Panc1 (cell line): ENCODE measurements at regions not wholly inside any gene's neighbourhood (a gene's known extent, or its start where the extent isn't known, plus 50 kb on each side); places are given as distances from the start of the nearest gene placed in this dataset.
"Not testable (repeated sequence)": the region's sequence is repeated elsewhere in the genome, so short reads cannot be mapped to it uniquely, and the experiment has no call there.

Experiments
- ATAC-seq: fragments of 200-7000 bp; cut with Tn5 transposase; 2 replicates; pipeline ENCODE4 v1.9.1; 2020; ENCODE audit warnings: mild to moderate bottlenecking, moderate library complexity
- BruUV-seq: library from RNA; stranded (reverse); fragments of 400-500 nt; replicated peaks from 2 replicates; lab custom pipeline; 2021; lab: Mats Ljungman, UMichigan
- CTCF ChIA-PET: fragments of 300-600 bp; sonication (Branson Sonifier 250); formaldehyde crosslinking; loops from one replicate; lab custom pipeline; 2022; ENCODE audit warnings: antibody characterized with exemption; lab: Charles Lee
- POLR2A ChIA-PET: fragments of 300-600 bp; sonication (Branson Sonifier 250); formaldehyde crosslinking; loops from one replicate; lab custom pipeline; 2022; ENCODE audit warnings: antibody characterized with exemption; lab: Charles Lee
- DNase-seq: peaks from one replicate; pipeline ENCODE4 v3.0.0-alpha.2; 2010; ENCODE audit warnings: low read depth, low spot score
- H3K27ac ChIP-seq: 2 replicates; pipeline ENCODE4 v1.5.1; 2011; ENCODE audit warnings: mild to moderate bottlenecking, low read length, inconsistent platforms
- H3K27me3 ChIP-seq: fragments of 200-500 bp; sonication (Bioruptor generic); 2 replicates; pipeline ENCODE4 v1.6.0; 2014; ENCODE audit warnings: low read length, inconsistent platforms; ENCODE audit not compliant: control insufficient read depth, insufficient read depth
- H3K36me3 ChIP-seq: fragments of 200-500 bp; sonication (Bioruptor generic); 2 replicates; pipeline ENCODE4 v1.5.1; 2014; ENCODE audit warnings: inconsistent platforms, mild to moderate bottlenecking, low read length, moderate library complexity; ENCODE audit not compliant: control insufficient read depth, insufficient read depth
- H3K4me1 ChIP-seq: 2 replicates; pipeline ENCODE4 v1.5.1; 2011; ENCODE audit warnings: inconsistent platforms, mild to moderate bottlenecking, low read length, moderate library complexity; ENCODE audit not compliant: control insufficient read depth, insufficient read depth
- H3K4me3 ChIP-seq, 2 experiments: 2 replicates each; pipeline ENCODE4 v1.5.1; 2011 to 2012; ENCODE audit warnings: low read depth in 2 of 2, low read length in 2 of 2, mild to moderate bottlenecking in 2 of 2, inconsistent platforms in 1 of 2, moderate library complexity in 1 of 2
- H3K9me3 ChIP-seq: fragments of 200-500 bp; sonication (Bioruptor generic); 2 replicates; pipeline ENCODE4 v1.5.1; 2014; ENCODE audit warnings: low read depth, mild to moderate bottlenecking, inconsistent platforms, low read length, moderate library complexity; ENCODE audit not compliant: control insufficient read depth, insufficient read depth
- POLR2AphosphoS5 ChIP-seq: IDR thresholded peaks from 2 replicates; pipeline ENCODE4 v1.6.1; 2012; ENCODE audit warnings: mild to moderate bottlenecking, low read depth, low read length, moderate library complexity
- REST ChIP-seq, 2 experiments: IDR thresholded peaks; 2 replicates each; pipeline ENCODE4 v1.6.1; 2011 to 2012; ENCODE audit warnings: low read depth in 2 of 2, control low read depth in 1 of 2, low read length in 1 of 2, mild to moderate bottlenecking in 1 of 2, moderate library complexity in 1 of 2; ENCODE audit not compliant: insufficient read depth in 1 of 2
- SIN3A ChIP-seq: IDR thresholded peaks from 2 replicates; pipeline ENCODE4 v1.6.1; 2012; ENCODE audit warnings: low read depth, mild to moderate bottlenecking, low read length, moderate library complexity, borderline replicate concordance; ENCODE audit not compliant: insufficient read depth
- TCF7L2 ChIP-seq: IDR thresholded peaks from 2 replicates; pipeline ENCODE4 v1.6.1; 2011; ENCODE audit warnings: mild to moderate bottlenecking, low read depth, low read length, inconsistent platforms
- in situ Hi-C: cut with HindIII; loops from 2 replicates; pipeline ENCODE4 v1.10.0; 2016; ENCODE audit warnings: low sequenced_read_pairs, low pct_unique_long_range_greater_than_20kb
- intact Hi-C: fragments of 100-400 bp; cut with micrococcal nuclease; formaldehyde crosslinking; loops from one replicate; pipeline ENCODE4 v1.10.0; 2022; ENCODE audit not compliant: unreplicated experiment
- TF ChIP-seq, protein P1 (sequence below): fragments of 450-650 bp; IDR thresholded peaks from 2 replicates; pipeline ENCODE4 v1.5.1; 2017; ENCODE audit warnings: mild to moderate bottlenecking

GRCh38 chr5:104890767-104891166, 1328.2 kb upstream of the NUDT12 start:
- Histone ChIP-seq H3K4me1 (no peaks in the 10 kb centered on the region), H3K27me3 (no peaks in the 10 kb centered on the region), H3K27ac (no peak overlapping the region), H3K4me3 (no peak overlapping the region), H3K9me3 (no peaks in the 10 kb centered on the region), H3K36me3 (no peaks in the 10 kb centered on the region)
- CTCF ChIA-PET, result no interaction called here
- TF ChIP-seq TCF7L2 (no peak), POLR2AphosphoS5 (no peak), SIN3A (no peak), REST (IDR thresholded peaks at IDR 0.05; ENCODE audit: insufficient read depth in 1 of 2, low read depth in 2 of 2, low read length in 1 of 2) (no peak)
- TF ChIP-seq, protein P1, sequence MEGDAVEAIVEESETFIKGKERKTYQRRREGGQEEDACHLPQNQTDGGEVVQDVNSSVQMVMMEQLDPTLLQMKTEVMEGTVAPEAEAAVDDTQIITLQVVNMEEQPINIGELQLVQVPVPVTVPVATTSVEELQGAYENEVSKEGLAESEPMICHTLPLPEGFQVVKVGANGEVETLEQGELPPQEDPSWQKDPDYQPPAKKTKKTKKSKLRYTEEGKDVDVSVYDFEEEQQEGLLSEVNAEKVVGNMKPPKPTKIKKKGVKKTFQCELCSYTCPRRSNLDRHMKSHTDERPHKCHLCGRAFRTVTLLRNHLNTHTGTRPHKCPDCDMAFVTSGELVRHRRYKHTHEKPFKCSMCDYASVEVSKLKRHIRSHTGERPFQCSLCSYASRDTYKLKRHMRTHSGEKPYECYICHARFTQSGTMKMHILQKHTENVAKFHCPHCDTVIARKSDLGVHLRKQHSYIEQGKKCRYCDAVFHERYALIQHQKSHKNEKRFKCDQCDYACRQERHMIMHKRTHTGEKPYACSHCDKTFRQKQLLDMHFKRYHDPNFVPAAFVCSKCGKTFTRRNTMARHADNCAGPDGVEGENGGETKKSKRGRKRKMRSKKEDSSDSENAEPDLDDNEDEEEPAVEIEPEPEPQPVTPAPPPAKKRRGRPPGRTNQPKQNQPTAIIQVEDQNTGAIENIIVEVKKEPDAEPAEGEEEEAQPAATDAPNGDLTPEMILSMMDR, result no peak
- DNase-seq (no peak), ATAC-seq (no peak)
- POLR2A ChIA-PET, result no interaction called here
- intact Hi-C loops (no loop called here), in situ Hi-C loops (no loop called here)
- BruUV-seq, result no TSS peak

- CTCF ChIA-PET, result no interaction called here
- no peak for ATAC-seq
- no peaks in the 10 kb centered on the region for H3K27me3 ChIP-seq
- no peak overlapping the region for H3K4me3 ChIP-seq
- no peaks in the 10 kb centered on the region for H3K9me3 ChIP-seq
- in situ Hi-C loops (no loop called here), intact Hi-C loops (no loop called here)
- no peak overlapping the region for H3K27ac ChIP-seq
- H3K4me1 ChIP-seq, result no peaks in the 10 kb centered on the region
- no TSS peak for BruUV-seq
- POLR2A ChIA-PET, result no interaction called here
- TF ChIP-seq SIN3A, result no peak
- TF ChIP-seq, protein P1, result no peak
- TF ChIP-seq TCF7L2, result no peak
- no peak for TF ChIP-seq REST (IDR thresholded peaks at IDR 0.05; ENCODE audit: insufficient read depth in 1 of 2, low read depth in 2 of 2, low read length in 1 of 2)
- no peak for TF ChIP-seq POLR2AphosphoS5
- no peak for DNase-seq
- no peaks in the 10 kb centered on the region for H3K36me3 ChIP-seq
Measured at GRCh38 chr5:104859437-104859836, 1296.8 kb upstream of the NUDT12 start.

- H3K27me3 ChIP-seq, H3K9me3 ChIP-seq, CTCF ChIA-PET, in situ Hi-C loops, POLR2A ChIA-PET, DNase-seq, intact Hi-C loops, H3K27ac ChIP-seq, BruUV-seq, H3K36me3 ChIP-seq, H3K4me3 ChIP-seq, H3K4me1 ChIP-seq, ATAC-seq: not testable (repeated sequence)
Measured at GRCh38 chr5:104852099-104852498, 1289.5 kb upstream of the NUDT12 start.
